Cardiac fibroblast (primary cell): ENCODE measurements at regions not wholly inside any gene's neighbourhood (a gene's known extent, or its start where the extent isn't known, plus 50 kb on each side); places are given as distances from the start of the nearest gene placed in this dataset.

ENCODE experiments used
- DNase-seq, 2 donors: peaks; one replicate each; pipeline versions ENCODE4 v3.0.0 to v3.0.0-alpha.2; 2010; ENCODE audit warnings: low read depth in 2 of 2
- H3K4me3 ChIP-seq, 2 donors: replicated peaks in 1 of 2; 1 replicate in 1 of 2; 2 replicates in 1 of 2; pipeline ENCODE4 v1.5.1; 2011; ENCODE audit warnings: low read depth in 2 of 2, low read length in 2 of 2, mild to moderate bottlenecking in 2 of 2, moderate library complexity in 1 of 2
- TF ChIP-seq, protein P1 (sequence below): IDR thresholded peaks from one replicate; pipeline ENCODE4 v1.5.1; 2011; ENCODE audit warnings: low read depth, mild to moderate bottlenecking, low read length, inconsistent platforms

DNA sequence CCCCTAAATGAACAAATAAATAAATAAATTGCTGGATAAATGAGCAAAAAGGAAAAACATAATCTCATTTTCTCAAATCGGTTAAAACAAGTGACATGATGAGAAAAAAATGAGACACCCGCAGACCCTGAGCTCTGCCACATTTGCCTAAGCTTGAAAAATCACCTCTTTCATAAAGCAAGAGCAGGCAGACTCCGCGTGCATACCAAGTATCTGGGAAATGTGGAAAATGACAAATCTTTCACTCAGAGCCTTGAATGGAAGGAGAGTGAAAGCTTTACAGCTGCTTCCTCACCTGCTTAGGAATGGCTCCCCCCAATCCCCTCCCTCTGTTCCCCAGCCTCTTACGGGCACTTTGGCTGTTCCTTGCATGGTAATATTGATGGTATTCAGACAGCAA is 355.5 kb upstream of the SUCLG2 start:
- no peak for DNase-seq
- H3K4me3 ChIP-seq, result no peak overlapping the region
- TF ChIP-seq, protein P1, sequence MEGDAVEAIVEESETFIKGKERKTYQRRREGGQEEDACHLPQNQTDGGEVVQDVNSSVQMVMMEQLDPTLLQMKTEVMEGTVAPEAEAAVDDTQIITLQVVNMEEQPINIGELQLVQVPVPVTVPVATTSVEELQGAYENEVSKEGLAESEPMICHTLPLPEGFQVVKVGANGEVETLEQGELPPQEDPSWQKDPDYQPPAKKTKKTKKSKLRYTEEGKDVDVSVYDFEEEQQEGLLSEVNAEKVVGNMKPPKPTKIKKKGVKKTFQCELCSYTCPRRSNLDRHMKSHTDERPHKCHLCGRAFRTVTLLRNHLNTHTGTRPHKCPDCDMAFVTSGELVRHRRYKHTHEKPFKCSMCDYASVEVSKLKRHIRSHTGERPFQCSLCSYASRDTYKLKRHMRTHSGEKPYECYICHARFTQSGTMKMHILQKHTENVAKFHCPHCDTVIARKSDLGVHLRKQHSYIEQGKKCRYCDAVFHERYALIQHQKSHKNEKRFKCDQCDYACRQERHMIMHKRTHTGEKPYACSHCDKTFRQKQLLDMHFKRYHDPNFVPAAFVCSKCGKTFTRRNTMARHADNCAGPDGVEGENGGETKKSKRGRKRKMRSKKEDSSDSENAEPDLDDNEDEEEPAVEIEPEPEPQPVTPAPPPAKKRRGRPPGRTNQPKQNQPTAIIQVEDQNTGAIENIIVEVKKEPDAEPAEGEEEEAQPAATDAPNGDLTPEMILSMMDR, result no peak

DNA sequence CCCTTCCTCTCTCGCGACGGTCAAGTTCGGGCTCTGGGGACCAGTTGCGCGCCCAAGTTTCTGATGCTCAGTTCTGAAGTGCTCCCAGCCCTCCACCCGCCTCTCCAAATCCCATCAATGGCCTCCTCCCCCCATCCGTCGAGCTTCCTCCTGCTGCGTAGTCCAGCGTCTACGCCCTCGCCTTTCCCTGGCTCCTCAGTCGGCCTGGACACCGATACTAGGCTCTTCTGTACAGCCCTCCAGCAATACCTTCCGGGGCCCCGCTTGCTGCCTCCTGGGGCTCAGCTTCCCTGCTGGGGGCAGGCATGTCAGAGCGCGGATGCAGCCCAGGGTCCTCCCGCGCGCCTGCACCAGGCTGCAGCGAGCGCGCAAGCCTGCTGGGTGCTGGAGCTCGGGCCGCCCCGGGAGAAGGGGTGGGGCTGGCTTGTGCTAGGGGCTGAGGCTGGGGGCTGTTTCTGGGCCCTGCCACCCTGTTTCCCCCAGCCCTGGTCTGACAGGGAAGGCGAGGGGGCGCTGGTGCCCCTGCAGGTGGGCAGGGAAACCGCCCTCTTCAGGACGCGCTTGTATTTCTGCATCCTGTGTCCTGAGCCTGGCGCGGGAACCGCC is 353.3 kb upstream of the SUCLG2 start:
- TF ChIP-seq, protein P1, result no peak
- no peak for DNase-seq
- H3K4me3 ChIP-seq, result no peak overlapping the region

DNA sequence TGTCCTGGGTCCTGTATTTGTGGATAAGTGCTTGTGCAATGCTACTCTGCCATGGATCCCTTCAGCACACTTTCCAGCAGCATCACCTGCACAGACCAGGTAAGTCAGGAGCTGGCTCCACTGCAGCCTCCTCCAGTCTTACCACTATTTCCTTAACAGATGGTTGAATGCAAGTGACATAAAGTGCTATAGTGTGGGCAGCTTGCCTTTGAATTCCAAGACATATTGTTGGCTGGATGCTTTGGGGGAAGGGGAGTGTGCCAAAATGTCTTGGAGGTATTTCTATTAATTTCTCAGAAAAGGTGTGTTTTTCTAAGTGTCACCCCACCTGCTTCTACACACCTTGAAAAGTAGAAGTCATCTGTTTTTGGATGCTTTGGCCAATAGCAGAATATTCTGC is 352.2 kb upstream of the SUCLG2 start:
- DNase-seq, result no peak
- H3K4me3 ChIP-seq, result no peak overlapping the region
- TF ChIP-seq, protein P1, result no peak

DNA sequence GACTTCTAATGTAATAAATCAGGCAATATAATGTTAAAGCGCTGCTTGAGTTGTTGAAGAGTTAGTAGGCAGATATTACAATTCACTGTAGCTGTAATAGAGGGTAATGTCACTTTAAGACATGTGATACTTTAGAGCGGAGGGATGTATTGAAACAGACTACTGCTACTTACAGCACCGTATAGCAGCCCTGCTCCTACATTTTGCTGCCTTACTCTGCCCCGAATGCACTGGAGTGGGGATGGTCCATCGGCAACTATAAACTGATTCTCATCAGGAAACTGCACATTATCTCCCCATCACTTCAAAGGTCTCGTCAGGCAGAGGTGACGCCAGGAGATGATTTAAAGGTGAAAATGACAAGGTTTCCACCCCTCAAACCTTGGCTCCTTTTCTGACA is 349.7 kb upstream of the SUCLG2 start:
- no peak overlapping the region for H3K4me3 ChIP-seq
- TF ChIP-seq, protein P1, result no peak
- DNase-seq, result no peak

DNA sequence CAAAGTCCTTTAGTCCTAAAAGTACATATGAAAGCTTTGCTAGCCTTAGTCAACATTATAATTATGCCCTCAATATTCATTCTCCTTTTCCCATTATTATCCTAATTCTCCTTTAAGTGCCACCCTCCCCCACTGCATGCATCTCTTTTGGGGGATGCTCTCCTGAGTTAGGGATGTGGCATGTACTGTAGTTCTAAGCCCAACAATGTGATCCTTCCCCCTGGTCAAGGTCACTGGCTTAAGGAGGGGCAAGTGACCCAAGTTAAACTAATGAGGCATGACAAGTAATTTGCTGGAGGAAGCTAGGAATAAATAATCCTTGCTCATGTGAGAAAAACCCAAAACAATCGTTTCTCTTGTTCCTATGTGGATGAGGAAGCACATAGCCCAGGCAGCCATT is 343.9 kb upstream of the SUCLG2 start:
- DNase-seq, result no peak
- H3K4me3 ChIP-seq, result no peak overlapping the region
- TF ChIP-seq, protein P1, result no peak

DNA sequence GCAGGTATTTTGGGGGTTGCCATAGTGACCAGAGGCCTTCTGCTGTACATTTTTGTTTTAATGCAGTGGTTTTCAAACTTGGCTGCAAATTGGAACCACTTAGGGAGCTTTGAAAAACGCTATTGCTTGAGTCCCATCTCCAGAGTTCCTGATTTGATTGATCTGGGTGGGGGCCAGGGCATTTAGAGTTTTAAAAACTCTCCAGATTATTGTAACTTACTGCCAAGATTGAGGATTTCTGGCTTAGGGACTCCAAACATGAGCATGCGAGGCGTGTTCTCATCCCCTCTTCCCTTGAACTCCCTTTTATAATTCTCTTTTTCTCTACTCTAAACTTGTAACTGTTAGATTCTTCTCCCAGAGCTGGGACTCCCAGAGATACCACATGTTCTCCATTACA is 340.8 kb upstream of the SUCLG2 start:
- DNase-seq, result no peak
- no peak overlapping the region for H3K4me3 ChIP-seq
- TF ChIP-seq, protein P1, result no peak

DNA sequence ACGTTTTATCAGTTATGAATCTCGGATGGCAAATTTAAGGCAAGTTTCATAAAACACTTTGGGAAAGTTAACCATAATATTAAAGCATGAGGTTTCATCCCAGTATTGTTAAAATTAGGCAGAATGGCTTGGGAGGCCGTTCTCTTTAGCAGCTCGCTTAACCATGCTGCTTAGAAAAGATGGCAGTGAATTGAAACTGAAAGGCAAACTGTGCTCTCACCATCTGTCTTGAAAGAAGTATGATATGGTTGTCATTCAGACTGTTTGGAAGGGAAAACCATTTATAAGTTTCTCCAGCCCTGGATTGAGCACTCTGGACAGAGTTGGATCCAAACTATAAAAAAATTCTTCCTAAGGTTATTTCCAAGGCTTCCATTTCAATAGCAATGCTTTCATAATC is 332.3 kb upstream of the SUCLG2 start:
- H3K4me3 ChIP-seq, result no peak overlapping the region
- TF ChIP-seq, protein P1, result no peak
- DNase-seq, result no peak
